ENCODE measurements at regions not wholly inside any gene's neighbourhood (a gene's known extent, or its start where the extent isn't known, plus 50 kb on each side); places are given as distances from the start of the nearest gene placed in this dataset.
"Not testable (repeated sequence)": the region's sequence is repeated elsewhere in the genome, so short reads cannot be mapped to it uniquely, and the experiment has no call there.

DNA sequence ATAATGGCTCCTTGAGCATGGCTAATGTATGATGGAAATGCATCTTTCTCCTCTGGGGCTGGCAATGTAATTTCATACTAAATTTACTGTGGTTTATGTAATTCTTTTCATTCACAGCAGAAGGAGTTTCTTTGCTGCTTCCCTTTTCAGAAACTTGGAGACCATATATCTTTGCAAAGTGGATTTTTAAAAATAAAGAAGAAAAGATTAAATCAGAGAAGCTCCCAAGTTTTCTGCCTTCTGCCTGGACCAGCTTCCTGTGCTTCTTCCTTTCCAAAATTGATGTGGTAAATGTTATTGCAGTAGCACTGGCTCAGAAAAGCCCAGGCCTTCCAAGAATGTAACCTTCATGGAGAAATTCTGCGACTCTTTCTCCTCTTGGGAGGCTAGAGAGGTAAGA lies 300.1 kb upstream of the NCAM1 start:
- no peaks in the 10 kb centered on the region for H3K27me3 ChIP-seq (ENCODE audit: control insufficient read depth, insufficient read depth, low read length, poor library complexity, severe bottlenecking)
- H3K36me3 ChIP-seq (ENCODE audit: control insufficient read depth, insufficient read depth, low read length): no peaks in the 10 kb centered on the region
- H3K4me3 ChIP-seq (ENCODE audit: insufficient read depth, low read depth, low read length): no peak overlapping the region
- H3K27ac ChIP-seq (ENCODE audit: insufficient read depth, low read depth, low read length, poor library complexity, severe bottlenecking): no peak overlapping the region
- WGBS, 2 experiments: 95 to 96% methylated on average over 1 of the region's 1 CpG
- no peaks in the 10 kb centered on the region for H3K4me1 ChIP-seq (ENCODE audit: control insufficient read depth, insufficient read depth, low read length)
- no peaks in the 10 kb centered on the region for H3K9me3 ChIP-seq (ENCODE audit: control insufficient read depth, low read length)

- H3K27me3 ChIP-seq (ENCODE audit: control insufficient read depth, insufficient read depth, low read length, poor library complexity, severe bottlenecking): no peaks in the 10 kb centered on the region
- 80 to 81% methylated on average over 4 of the region's 4 CpGs for WGBS, 2 experiments
- H3K36me3 ChIP-seq (ENCODE audit: control insufficient read depth, insufficient read depth, low read length): no peaks in the 10 kb centered on the region
- H3K4me1 ChIP-seq (ENCODE audit: control insufficient read depth, insufficient read depth, low read length): no peaks in the 10 kb centered on the region
- H3K9me3 ChIP-seq (ENCODE audit: control insufficient read depth, low read length): no peaks in the 10 kb centered on the region
- no peak overlapping the region for H3K4me3 ChIP-seq (ENCODE audit: insufficient read depth, low read depth, low read length)
- no peak overlapping the region for H3K27ac ChIP-seq (ENCODE audit: insufficient read depth, low read depth, low read length, poor library complexity, severe bottlenecking)
Observed at GRCh38 chr11:112661571-112661970, 299.6 kb upstream of the NCAM1 start.

- H3K4me3 ChIP-seq (ENCODE audit: insufficient read depth, low read depth, low read length): no peak overlapping the region
- H3K27me3 ChIP-seq (ENCODE audit: control insufficient read depth, insufficient read depth, low read length, poor library complexity, severe bottlenecking): no peaks in the 10 kb centered on the region
- no peaks in the 10 kb centered on the region for H3K36me3 ChIP-seq (ENCODE audit: control insufficient read depth, insufficient read depth, low read length)
- H3K27ac ChIP-seq (ENCODE audit: insufficient read depth, low read depth, low read length, poor library complexity, severe bottlenecking): no peak overlapping the region
- H3K4me1 ChIP-seq (ENCODE audit: control insufficient read depth, insufficient read depth, low read length): no peaks in the 10 kb centered on the region
- H3K9me3 ChIP-seq (ENCODE audit: control insufficient read depth, low read length): no peaks in the 10 kb centered on the region
- WGBS, 2 experiments: 88 to 95% methylated on average over 2 of the region's 2 CpGs
Observed at GRCh38 chr11:112662554-112662953, 298.7 kb upstream of the NCAM1 start.

- no peaks in the 10 kb centered on the region for H3K4me1 ChIP-seq (ENCODE audit: control insufficient read depth, insufficient read depth, low read length)
- WGBS, 2 experiments: 92 to 93% methylated on average over 3 of the region's 4 CpGs
- H3K27ac ChIP-seq (ENCODE audit: insufficient read depth, low read depth, low read length, poor library complexity, severe bottlenecking): no peak overlapping the region
- no peak overlapping the region for H3K4me3 ChIP-seq (ENCODE audit: insufficient read depth, low read depth, low read length)
- no peaks in the 10 kb centered on the region for H3K9me3 ChIP-seq (ENCODE audit: control insufficient read depth, low read length)
- H3K36me3 ChIP-seq (ENCODE audit: control insufficient read depth, insufficient read depth, low read length): no peaks in the 10 kb centered on the region
- no peaks in the 10 kb centered on the region for H3K27me3 ChIP-seq (ENCODE audit: control insufficient read depth, insufficient read depth, low read length, poor library complexity, severe bottlenecking)
Observed at GRCh38 chr11:112663947-112664634, 297.1 kb upstream of the NCAM1 start.

- no peak overlapping the region for H3K4me3 ChIP-seq (ENCODE audit: insufficient read depth, low read depth, low read length)
- 92 to 96% methylated on average over 2 of the region's 2 CpGs for whole genome bisulfite sequencing, 2 experiments
- H3K4me1 ChIP-seq (ENCODE audit: control insufficient read depth, insufficient read depth, low read length): no peaks in the 10 kb centered on the region
- no peaks in the 10 kb centered on the region for H3K36me3 ChIP-seq (ENCODE audit: control insufficient read depth, insufficient read depth, low read length)
- H3K27ac ChIP-seq (ENCODE audit: insufficient read depth, low read depth, low read length, poor library complexity, severe bottlenecking): no peak overlapping the region
- no peaks in the 10 kb centered on the region for H3K9me3 ChIP-seq (ENCODE audit: control insufficient read depth, low read length)
- H3K27me3 ChIP-seq (ENCODE audit: control insufficient read depth, insufficient read depth, low read length, poor library complexity, severe bottlenecking): no peaks in the 10 kb centered on the region
Observed at GRCh38 chr11:112665291-112665690, 295.9 kb upstream of the NCAM1 start.

- Histone ChIP-seq H3K36me3 (ENCODE audit: control insufficient read depth, insufficient read depth, low read length) (no peaks in the 10 kb centered on the region), H3K4me3 (ENCODE audit: insufficient read depth, low read depth, low read length) (no peak overlapping the region), H3K4me1 (ENCODE audit: control insufficient read depth, insufficient read depth, low read length) (no peaks in the 10 kb centered on the region), H3K27me3 (ENCODE audit: control insufficient read depth, insufficient read depth, low read length, poor library complexity, severe bottlenecking) (no peaks in the 10 kb centered on the region), H3K27ac (ENCODE audit: insufficient read depth, low read depth, low read length, poor library complexity, severe bottlenecking) (no peak overlapping the region), H3K9me3 (ENCODE audit: control insufficient read depth, low read length) (no peaks in the 10 kb centered on the region)
- WGBS, 2 experiments: 92 to 100% methylated on average over 1 of the region's 1 CpG
Observed at GRCh38 chr11:112666253-112666652, 295.0 kb upstream of the NCAM1 start.

DNA sequence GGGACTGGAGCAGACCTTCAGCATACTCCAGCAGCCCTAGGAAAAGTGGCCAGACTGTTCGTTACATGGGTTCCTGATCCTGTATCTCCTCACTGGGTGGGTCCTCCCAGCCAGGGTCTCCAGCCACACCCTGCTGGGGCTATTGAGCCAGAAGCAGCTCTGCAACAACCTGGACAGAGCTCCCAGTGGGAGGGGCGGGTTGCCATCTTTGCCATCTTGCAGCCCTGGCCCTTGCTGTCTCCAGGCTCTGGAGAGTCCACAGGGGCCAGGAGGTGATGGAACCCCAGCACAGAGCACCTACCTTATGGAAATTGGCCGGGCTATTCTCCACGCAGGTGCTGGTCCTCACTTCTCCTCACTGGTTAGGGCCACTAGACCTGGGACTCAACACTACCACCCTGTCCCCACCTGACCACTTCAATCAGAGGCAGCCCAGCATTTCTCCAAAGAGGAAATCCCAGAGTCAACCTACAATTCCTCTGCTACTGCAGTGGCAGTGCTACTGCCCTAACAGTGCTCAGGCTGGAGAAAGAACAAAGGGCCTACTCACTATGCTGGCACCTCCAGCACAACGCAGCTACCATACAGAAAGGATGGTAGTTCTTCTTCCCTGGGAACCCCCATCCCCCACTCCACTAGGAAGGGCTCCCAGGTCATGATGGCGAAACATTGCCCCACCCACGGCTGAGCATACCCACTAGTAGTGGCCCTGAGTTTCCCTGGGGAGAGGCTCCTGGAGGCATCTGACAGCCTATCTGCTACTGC lies 290.2 kb upstream of the NCAM1 start:
- no peaks in the 10 kb centered on the region for H3K4me1 ChIP-seq (ENCODE audit: control insufficient read depth, insufficient read depth, low read length)
- peaks cover 2% of the 10 kb centered on the region for H3K9me3 ChIP-seq (ENCODE audit: control insufficient read depth, low read length)
- no peak overlapping the region for H3K27ac ChIP-seq (ENCODE audit: insufficient read depth, low read depth, low read length, poor library complexity, severe bottlenecking)
- H3K4me3 ChIP-seq (ENCODE audit: insufficient read depth, low read depth, low read length): no peak overlapping the region
- H3K27me3 ChIP-seq (ENCODE audit: control insufficient read depth, insufficient read depth, low read length, poor library complexity, severe bottlenecking): no peaks in the 10 kb centered on the region
- WGBS, 2 experiments: 78 to 80% methylated on average over 7 of the region's 7 CpGs
- no peaks in the 10 kb centered on the region for H3K36me3 ChIP-seq (ENCODE audit: control insufficient read depth, insufficient read depth, low read length)

DNA sequence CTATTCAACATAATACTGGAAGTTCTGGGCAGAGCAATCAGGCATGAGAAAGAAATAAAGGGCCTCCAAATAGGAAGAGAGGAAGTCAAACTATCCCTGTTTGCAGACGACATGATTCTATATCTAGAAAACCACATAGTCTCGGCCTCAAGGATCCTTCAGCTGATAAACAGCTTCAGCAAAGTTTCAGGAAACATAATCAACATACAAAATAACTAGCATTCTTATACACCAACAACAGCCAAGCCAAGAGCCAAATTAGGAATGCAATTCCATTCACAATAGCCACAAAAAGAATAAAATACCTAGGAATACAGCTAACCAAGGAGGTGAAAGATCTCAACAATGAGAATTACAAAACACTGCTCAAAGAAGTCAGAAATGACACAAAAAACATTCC lies 287.8 kb upstream of the NCAM1 start:
- H3K27me3 ChIP-seq (ENCODE audit: control insufficient read depth, insufficient read depth, low read length, poor library complexity, severe bottlenecking); H3K4me3 ChIP-seq (ENCODE audit: insufficient read depth, low read depth, low read length); H3K36me3 ChIP-seq (ENCODE audit: control insufficient read depth, insufficient read depth, low read length); H3K9me3 ChIP-seq (ENCODE audit: control insufficient read depth, low read length); H3K4me1 ChIP-seq (ENCODE audit: control insufficient read depth, insufficient read depth, low read length); H3K27ac ChIP-seq (ENCODE audit: insufficient read depth, low read depth, low read length, poor library complexity, severe bottlenecking): not testable (repeated sequence)
- 85 to 86% methylated on average over 2 of the region's 2 CpGs for WGBS, 2 experiments

GRCh38 chr11:112685111-112685510 lies 276.1 kb upstream of the NCAM1 start:
- Histone ChIP-seq H3K4me1 (ENCODE audit: control insufficient read depth, insufficient read depth, low read length) (no peaks in the 10 kb centered on the region), H3K9me3 (ENCODE audit: control insufficient read depth, low read length) (no peaks in the 10 kb centered on the region)
- WGBS, 2 experiments: 88 to 97% methylated on average over 1 to 2 of the region's 3 CpGs

DNA sequence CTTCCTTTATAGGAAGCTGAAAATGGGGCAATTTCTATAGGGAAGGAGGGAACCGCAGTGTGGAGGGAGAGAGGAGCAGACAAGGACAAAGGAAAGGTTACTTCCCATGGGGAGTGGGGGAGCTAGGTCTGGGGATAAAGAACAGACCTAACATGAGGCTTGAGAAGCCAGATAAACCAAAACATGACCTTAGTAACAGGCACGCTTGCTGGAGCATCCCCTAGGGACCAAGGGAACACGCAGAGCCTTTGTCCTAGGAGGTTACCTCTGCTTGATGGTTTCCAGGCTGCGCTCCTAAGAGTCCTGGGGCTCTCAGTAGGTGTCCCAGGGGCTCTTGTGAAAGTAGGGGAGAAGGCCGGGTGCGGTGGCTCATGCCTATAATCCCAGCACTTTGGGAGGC lies 271.4 kb upstream of the NCAM1 start:
- Histone ChIP-seq H3K9me3 (ENCODE audit: control insufficient read depth, low read length) (no peaks in the 10 kb centered on the region), H3K27me3 (ENCODE audit: control insufficient read depth, insufficient read depth, low read length, poor library complexity, severe bottlenecking) (no peaks in the 10 kb centered on the region), H3K27ac (ENCODE audit: insufficient read depth, low read depth, low read length, poor library complexity, severe bottlenecking) (no peak overlapping the region), H3K4me3 (ENCODE audit: insufficient read depth, low read depth, low read length) (no peak overlapping the region), H3K4me1 (ENCODE audit: control insufficient read depth, insufficient read depth, low read length) (no peaks in the 10 kb centered on the region), H3K36me3 (ENCODE audit: control insufficient read depth, insufficient read depth, low read length) (no peaks in the 10 kb centered on the region)
- WGBS, 2 experiments: 89 to 91% methylated on average over 6 of the region's 6 CpGs

More at GRCh38 chr11:112685111-112685510, 276.1 kb upstream of the NCAM1 start:
- H3K36me3 ChIP-seq (ENCODE audit: control insufficient read depth, insufficient read depth, low read length): no peaks in the 10 kb centered on the region
- no peak overlapping the region for H3K27ac ChIP-seq (ENCODE audit: insufficient read depth, low read depth, low read length, poor library complexity, severe bottlenecking)
- H3K27me3 ChIP-seq (ENCODE audit: control insufficient read depth, insufficient read depth, low read length, poor library complexity, severe bottlenecking): no peaks in the 10 kb centered on the region
- no peak overlapping the region for H3K4me3 ChIP-seq (ENCODE audit: insufficient read depth, low read depth, low read length)
